ENCODE measurements at regions not wholly inside any gene's neighbourhood (a gene's known extent, or its start where the extent isn't known, plus 50 kb on each side); places are given as distances from the start of the nearest gene placed in this dataset.
A peak's percentile ranks its signal among the peaks of the same experiment; 100 is the strongest.
"Not testable (repeated sequence)": the region's sequence is repeated elsewhere in the genome, so short reads cannot be mapped to it uniquely, and the experiment has no call there.

DNA sequence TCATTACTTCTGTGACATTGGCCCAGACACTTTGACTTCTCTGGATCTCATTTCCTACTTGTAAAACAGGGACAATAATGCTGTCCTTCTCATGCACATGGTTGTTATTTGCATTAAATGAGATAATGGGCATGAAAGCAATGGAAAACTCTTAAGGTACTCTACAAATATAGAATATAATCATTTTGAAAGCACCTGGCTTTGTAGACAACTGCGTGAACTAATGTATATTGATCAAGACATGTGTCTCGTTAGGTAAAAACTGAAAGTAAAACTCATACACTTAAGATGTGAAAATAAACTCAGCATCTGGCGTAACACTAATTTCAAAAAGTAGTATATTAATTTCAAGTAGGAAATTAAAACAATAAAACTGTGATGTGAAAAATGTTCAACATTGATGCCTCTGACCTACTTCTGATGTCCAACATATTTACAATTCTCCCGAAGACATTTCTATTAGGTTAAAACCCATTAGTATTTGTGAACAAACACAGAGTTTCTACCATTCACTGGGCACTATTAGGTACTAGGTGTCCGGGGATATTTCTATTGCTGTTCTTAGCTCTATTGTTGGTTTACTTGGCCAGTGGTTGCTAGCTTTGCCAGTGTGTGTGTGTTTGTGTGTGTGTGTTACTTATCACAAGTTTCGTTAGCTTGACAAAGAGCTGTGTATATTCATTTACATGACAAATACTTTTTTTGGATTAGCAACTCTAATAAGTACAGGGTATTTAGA, 220.5 kb downstream of the KCNRG start:
- no peak for DNase-seq

DNA sequence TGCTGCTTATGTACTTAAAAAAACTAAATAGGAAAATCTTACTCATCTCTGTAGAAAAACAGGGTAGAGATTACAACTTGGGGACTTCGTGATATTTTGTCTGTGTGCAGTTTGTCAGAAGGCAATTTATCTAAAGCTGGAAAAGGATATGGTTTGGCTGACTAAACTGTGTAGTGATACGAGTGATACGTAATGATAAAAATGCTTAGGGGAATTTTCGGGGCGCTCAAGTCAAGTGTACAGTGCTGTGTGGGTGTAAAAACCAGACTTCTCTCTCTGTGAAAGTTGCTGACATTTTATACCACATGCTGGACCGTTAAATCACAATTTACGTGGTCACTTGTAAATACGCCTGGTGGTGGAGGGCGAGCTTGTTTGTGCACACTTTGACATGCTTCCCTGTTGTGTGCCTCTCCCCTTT, 221.7 kb downstream of the KCNRG start:
- no peak for DNase-seq

DNA sequence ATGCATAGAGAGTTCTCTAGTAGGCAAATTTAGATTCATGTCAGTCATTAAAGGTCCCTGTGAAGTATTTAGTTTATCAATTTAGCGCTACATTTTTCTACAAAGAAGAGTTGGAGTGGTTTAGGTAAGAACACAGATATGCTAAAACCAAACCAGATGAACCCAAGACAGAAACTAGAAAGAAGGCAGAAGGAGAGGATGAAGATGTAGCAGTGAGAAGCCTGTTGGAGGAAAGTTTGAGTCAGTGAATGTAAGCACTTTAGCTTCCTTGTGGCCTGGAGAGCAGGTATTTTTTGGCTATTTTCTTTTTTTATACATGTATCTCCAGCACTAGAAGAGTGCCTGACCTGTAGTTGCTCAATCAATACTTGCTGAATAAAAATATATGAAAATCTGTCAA, 223.7 kb downstream of the KCNRG start:
- DNase-seq: no peak

DNA sequence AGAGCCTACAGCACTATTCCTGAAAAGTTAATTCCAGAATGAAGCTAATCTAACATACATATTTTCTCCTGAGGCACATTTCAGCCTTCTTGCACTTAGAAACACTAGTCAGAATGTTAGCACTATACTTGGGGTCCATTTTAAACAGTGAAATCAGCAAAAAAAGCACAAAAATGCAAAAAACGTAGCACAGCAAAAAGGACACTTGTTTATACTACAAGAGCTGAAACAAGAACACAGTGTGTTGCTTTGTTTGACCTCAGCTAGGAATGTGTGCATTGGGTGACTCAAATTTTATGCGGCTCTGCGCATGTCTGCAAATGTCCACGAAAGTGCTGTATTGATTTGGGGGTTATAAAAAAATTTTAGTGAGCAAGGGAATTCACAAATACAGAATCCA, 226.2 kb downstream of the KCNRG start:
- no peak for DNase-seq

DNA sequence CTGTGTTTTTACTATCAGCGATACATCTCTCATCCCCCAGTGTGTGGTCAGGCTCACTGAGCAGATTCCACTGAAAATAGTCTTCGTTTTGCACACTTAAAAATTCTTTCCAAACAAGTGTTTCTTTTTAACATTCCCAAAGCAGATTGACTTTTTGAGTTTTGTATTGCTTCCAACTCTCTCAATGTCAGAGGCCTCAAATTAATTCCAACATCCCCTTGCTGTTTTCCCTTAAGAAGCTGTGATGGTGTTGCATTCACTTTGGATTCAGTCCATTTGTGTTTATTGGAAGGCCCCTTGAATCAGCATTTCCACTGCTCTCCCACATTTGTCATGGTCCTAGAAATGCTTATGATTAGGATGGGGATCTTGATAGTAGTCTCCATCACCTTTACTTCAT, 228.7 kb downstream of the KCNRG start:
- no peak for DNase-seq

DNA sequence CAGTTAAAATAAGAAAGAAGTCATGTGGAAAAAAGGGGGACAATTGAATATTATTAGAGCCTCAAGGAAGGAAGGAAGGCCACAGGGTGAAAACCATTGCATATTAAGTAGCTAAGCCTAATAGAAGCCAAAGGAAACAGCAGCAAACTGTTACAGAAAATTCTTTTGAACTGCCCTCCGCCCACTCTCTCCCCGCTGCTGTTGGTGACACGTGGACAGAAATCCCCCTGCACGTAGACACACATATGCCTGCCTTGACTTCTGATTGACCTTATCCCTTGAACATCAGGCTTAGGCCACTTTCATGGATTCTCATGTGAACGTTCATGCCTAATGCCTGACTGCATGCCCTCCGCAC, 229.1 kb downstream of the KCNRG start:
- no peak for DNase-seq

DNA sequence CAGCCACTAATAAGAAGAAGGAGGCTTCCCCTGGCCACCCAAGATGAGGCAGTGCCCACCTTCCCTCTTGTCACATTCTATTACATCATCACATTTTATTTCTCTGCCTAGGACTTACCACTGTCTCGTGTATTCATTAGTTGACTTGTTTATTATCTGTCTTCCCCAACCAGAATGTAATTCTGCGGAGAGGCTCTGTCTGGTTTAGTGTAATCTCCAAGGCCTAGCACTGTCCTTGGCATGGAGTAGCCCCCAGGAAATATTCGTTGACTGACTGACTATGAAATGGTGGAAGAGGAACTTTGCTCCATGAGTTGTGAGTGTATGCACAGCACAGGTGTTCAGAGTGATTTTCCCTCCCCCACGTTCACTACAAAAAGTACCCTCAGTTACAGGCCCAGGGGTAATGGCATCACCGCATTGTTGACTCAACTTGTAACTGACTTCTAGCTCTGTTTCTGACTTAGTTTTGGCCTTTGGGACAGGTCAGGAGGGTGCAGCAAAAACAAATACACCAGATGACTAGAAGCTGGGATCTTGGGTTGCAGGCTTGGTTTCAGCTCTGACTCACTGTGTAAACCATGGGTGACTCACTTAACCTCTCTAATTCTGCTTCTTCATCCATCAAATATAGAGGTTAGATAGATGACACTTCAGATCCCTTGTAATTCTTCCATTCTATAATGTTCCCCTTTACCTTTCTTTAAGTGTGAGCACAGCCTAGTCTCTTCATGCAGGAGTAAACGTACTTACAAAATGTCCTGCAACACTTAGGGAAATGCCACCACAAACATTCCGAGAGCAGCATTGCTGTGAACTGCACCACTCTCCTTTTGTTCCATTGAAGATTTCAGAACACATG, 229.7 kb downstream of the KCNRG start:
- peak; percentile 81 for DNase-seq

DNA sequence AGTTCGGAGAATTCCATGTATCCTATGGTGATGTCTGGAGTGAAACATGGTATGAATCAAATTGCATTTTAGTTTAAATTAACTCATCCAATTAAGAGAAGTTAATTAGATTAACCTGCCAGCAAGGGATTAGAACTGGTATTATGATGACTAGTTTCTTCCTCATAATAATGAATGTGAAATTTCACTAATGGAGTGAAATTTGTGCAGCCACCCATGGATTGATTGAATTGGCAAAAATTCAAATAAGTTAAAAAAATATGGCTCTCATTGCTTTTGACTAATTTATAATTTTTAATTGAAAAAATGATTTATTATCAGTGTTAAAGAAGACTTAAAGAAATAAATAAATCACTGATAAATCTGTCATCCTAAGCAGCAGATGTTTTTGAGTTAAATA, 232.0 kb downstream of the KCNRG start:
- DNase-seq: no peak

DNA sequence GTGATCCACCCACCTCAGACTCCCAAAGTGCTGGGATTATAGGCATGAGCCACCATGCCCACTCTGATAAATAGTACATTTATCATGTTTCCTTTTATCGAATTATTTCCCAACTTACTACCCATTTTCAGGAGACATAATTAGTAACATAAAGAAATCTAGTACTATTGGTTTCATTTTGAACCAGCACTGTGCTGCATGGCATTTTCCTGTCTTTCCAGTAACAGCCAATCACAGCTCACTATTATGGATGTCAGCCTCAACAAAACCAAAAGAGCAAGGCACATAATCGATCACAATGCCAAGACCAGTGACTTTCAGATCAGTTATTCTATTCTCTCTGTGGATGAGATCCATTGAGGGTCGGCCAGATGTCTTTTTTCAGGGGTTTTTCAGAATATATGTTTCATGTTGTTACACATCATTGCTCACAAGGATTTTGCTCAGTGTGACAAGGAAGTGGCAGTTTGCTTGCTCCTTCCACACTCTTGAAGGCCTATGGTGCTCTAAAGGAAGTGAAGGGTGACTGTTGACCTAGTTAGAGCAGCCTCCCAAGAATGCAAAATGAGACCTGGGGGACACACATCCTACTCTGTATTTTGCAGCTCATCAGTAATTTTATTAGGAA, 233.4 kb downstream of the KCNRG start:
- DNase-seq: no peak

DNA sequence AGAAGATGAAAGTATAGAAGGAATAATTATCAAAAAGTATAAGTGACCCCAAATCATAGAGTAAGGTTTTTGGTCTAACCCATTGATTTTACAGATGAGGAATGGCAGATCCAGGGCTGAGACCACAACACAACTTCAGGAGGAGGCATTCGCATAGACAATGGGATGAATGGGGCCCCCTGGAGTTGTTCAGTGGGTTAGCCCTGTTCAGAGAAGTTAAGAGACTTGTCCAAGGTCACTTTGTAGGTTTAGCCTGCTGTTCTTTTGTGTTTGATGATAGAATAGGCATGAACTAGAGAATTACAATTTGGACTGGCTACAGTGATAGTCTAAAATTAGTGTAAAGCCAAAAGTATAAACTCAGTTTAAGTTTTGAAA, 233.9 kb downstream of the KCNRG start:
- DNase-seq: no peak

DNA sequence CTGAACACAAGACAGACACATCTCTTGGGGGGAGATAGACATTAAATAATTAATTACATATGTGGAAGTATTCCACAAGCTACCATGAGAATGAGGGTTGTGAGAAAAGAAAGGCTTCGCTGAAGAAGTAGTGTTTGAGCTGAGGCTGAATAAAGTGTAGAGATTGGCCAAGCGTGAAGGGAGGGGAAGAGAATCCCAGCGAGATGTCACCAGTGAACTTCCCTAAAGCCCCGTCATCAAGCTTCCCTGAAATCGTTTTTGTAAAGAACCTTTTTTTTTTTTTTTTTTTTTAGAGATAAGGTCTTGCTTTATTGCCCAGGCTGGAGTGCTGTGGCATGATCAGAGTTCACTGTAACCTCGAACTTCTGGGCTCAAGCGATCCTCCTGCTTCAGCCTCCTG, 235.2 kb downstream of the KCNRG start:
- DNase-seq: no peak

DNA sequence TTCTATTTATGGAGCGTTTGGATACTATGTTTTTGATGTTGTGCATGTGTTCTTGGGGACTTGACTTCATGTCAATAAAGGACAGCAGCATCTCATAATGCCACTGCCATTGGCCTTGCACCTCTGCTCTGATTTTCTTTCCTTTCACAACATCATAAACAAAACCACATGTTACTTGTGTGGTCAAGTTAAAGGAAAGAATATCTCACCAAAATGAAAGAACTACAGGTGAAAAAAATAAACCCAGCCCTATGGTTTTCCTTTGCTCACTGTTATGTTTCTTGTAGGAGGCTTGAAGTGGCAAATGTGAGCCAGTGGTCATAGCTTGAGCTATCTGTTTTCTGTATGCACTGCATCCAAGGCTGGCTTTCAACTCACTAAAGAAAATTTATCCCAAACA, 240.4 kb downstream of the KCNRG start:
- no peak for DNase-seq

DNA sequence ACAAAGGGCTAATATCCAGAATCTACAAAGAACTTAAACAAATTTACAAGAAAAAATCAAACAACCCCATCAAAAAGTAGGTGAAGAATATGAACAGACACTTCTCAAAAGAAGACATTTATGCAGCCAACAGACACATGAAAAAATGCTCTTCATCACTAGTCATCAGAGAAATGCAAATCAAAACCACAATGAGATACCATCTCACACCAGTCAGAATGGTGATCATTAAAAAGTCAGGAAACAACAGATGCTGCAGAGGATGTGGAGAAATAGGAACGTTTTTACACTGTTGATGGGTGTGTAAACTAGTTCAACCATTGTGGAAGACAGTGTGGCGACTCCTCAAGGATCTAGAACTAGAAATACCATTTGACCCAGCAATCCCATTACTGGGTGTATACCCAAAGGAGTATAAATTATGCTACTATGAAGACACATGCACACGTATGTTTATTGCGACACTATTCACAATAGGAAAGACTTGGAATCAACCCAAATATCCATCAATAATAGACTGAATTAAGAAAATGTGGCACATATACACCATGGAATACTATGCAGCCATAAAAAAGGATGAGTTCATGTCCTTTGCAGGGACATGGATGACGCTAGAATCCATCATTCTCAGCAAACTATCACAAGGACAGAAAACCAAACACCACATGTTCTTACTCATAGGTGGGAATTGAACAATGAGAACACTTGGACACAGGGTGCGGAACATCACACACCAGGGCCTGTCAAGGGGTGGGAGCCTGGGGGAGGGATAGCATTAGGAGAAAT, 241.5 kb downstream of the KCNRG start:
- not testable (repeated sequence) for DNase-seq

DNA sequence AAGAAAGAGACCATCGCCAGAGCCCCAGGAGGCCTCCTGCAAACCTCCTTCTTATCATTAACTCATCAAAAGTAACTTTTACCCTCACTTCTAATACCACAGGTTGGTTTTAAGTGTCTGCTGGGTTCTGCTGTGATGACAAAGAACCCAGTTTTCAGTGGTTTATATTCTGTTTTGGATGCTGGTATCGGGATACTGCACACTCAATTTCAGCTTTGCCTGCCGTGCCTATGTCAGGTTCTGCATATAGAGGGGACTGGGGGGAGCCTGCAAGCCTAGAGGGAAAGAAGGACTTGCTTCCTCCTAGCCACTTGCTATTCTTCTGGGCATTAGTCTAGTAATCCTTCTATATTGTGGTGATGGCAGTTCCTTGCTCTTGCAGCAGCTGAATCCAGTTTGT, 242.4 kb downstream of the KCNRG start:
- DNase-seq: no peak

DNA sequence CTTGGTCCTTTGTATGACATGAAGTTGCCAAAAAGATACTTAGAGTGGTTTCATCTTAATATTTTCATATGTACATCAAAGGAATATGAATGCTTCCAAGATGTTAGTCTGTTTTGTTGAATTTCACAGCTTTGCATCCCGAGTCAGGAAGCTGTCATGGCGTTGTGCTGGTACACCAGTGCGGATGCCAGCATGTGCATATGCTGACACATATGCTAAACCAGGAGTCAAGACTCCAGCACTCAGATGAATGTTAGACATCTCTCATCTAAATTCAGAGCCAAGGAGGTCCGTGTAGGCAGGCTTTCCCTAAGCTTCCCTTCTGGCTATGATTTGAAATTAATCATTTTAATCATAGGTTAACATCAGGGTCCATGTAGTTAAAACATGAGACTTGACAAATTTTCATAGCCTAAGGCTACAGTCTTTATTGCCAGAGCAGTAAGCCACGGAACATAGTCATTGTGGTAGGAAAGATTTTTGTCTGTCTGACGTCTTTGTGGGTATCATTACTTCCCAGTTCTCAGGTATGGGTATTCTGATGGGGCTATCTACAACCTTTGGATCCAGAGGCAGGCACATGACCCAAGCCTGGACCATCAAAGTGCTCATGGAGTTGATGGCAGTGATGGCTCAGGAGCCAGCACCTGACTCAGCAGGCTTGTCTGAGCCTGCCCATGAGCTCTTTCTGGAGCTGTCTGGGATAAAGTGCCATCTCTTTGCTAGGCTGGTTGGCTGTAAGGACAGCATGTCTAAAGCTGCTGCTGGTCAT, 246.1 kb downstream of the KCNRG start:
- DNase-seq: no peak

DNA sequence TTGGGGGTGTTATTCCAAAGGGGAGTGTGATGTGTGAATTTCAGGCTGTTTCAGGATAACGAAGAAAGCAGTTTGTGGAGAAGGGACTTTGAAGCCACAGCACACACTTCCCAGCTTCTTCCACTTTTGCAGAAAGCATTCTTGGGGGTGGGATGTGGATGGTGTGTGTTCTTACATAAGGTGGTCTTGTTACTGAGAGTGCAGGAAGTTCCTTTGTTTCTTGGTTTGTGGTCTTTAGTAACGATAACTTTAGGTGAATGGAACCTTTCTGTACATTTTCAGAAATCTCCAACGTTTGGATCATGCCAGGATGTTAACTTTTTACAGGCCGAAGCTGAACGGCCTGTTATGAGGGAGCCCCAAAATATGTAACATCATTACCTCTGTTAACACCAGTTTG, 251.8 kb downstream of the KCNRG start:
- no peak for DNase-seq

DNA sequence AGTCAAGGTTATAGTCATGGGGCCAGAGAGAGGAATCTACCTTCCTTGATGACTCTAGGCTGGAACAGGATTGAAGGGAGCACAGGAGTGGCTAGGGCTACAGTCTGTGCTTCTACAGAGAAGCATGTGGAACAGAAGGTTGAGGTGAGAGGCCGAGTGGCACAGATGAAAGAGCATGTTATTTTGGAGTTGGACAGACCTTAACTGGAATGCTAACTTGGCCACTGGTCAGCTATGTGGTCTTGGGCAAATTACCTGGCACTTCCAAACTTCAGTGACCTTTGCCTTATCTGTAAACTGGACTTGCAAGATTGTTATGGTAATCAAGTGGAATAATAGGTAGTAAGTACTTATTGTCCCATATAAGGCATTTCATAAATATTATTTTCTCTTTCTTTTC, 252.7 kb downstream of the KCNRG start:
- DNase-seq: no peak

DNA sequence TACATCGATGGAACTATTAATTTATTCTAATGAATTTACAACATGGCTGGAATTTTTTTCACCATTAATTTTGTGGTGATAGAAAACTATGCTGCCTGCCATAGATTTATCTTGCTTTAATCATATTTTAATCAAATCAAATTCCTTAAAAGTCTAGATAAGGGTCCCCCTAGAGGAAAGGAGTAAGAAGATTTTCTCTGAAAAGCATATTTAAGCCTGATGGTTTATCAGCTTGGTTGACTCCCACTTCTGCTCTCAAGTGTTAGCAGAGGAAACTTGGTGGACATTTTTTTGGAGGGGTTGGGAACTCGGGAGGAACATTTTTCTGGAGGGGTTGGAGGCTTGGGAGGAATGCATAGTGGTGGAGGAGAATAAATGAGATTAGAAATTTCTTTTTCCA, 253.3 kb downstream of the KCNRG start:
- no peak for DNase-seq

DNA sequence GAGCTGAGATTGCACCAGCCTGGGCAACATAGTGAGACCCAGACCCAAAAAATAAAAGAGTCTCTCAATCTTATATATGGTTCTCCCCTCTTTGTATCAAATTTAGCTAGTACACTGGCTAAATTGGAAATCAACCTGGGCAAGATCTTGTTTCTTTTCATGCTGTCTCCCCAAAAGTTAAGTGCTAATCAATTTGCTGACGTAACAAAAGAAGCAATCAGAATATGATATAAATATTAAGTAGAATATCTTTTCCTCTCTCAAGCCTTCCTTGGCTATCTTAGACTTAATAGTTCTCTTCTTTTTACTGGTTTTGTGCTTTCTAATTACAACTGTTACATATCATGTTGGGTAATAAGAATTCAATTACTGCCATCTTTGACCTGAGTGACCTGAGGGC, 258.9 kb downstream of the KCNRG start:
- DNase-seq: no peak

DNA sequence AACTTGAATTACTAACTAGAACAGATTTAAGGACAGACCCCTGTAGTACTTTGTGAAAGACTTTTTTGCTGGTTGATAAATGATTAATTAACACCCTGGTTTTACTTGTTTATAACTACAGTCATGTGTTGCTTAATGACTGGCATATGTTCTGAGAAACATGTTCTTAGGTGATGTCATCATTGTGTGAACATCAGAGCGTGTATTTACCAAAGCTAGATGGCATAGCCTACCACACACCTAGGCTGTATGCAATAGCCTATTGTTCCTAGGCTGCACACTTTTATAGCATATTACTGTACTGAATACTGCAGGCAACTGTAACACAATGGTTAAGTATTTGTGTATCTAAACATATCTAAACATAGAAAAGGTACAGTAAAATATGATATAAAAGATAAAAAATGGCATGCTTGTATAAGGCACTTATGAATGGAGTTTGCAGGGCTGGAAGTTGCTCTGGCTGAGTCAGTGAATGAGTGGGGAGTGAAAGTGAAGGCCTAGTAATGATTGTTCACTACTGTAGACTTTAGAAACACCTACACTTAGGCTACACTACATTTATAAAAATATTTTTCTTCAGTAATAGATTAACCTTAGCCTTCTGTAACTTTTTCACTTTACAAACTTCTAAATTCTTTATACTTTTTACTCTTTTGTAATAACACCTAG, 260.3 kb downstream of the KCNRG start:
- no peak for DNase-seq

DNA sequence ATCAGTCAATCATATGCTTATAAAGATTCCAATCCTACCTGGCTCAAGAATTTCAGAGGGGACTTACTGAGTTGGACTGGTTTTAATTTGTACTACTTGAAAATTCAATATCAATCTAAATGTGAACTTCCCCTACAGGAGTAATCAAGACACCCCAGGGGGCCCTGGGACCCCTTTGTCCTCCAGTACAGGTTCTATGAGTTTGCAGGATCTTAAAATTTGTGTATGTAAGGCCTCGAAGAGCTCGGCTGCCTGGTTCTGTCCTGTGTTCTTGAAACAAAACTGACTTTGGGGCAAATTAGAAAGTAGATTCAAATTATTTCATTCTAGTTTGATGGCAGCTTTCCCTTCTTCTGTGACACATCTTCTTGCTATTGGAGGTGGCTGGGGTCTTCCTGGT, 261.3 kb downstream of the KCNRG start:
- no peak for DNase-seq

DNA sequence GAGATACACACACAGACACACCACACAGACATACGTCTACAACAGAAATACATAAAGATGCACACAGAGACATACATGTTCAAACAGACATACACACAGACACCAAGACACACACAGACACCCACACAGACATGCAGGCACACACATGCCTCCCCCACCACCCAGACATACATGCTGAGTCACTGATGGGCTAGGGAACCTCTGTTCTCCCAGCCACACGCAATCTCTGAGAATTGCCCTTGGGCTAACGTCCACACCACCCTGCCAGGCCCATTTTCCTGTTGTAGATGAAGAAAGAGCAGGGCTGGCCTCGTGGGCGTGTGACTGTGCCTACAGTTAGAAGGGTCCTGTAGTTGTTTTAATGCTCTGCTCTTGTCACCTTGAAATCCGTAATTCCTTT, 261.9 kb downstream of the KCNRG start:
- no peak for DNase-seq

Data from fibroblast of skin of right quadriceps (primary cell).